Epithelial cell of esophagus (primary cell): ENCODE measurements at regions not wholly inside any gene's neighbourhood (a gene's known extent, or its start where the extent isn't known, plus 50 kb on each side); places are given as distances from the start of the nearest gene placed in this dataset.
A peak's percentile ranks its signal among the peaks of the same experiment; 100 is the strongest.

Experiments
- DNase-seq: peaks from one replicate; pipeline ENCODE4 v3.0.0; 2010; ENCODE audit warnings: low read depth
- H3K4me3 ChIP-seq: 2 replicates; pipeline ENCODE4 v1.5.1; 2011; ENCODE audit warnings: mild to moderate bottlenecking, low read length, control low read depth
- CTCF ChIP-seq: IDR thresholded peaks from 2 replicates; pipeline ENCODE4 v1.5.1; 2011; ENCODE audit warnings: low read depth, mild to moderate bottlenecking, low read length, control low read depth, inconsistent platforms; ENCODE audit not compliant: insufficient read depth; ENCODE audit errors: missing control alignments

GRCh38 chr21:35451276-35451675 lies 402.2 kb upstream of the RUNX1 start:
- no peak overlapping the region for H3K4me3 ChIP-seq
- no peak for DNase-seq
- no peak for TF ChIP-seq CTCF

- TF ChIP-seq CTCF: no peak
- no peak for DNase-seq
Observed at GRCh38 chr21:35450830-35451229, 401.7 kb upstream of the RUNX1 start.

GRCh38 chr21:35449846-35450245 lies 400.7 kb upstream of the RUNX1 start:
- no peak for DNase-seq
- no peak for TF ChIP-seq CTCF

More at GRCh38 chr21:35450830-35451229, 401.7 kb upstream of the RUNX1 start:
- H3K4me3 ChIP-seq: no peak overlapping the region

GRCh38 chr21:35448876-35449599 lies 399.9 kb upstream of the RUNX1 start:
- no peak for TF ChIP-seq CTCF
- H3K4me3 ChIP-seq: no peak overlapping the region
- DNase-seq: no peak

More at GRCh38 chr21:35449846-35450245, 400.7 kb upstream of the RUNX1 start:
- H3K4me3 ChIP-seq: no peak overlapping the region

GRCh38 chr21:35444391-35444790 lies 395.3 kb upstream of the RUNX1 start:
- no peak overlapping the region for H3K4me3 ChIP-seq
- no peak for DNase-seq
- TF ChIP-seq CTCF: no peak

GRCh38 chr21:35441868-35442582 lies 392.9 kb upstream of the RUNX1 start:
- TF ChIP-seq CTCF: peak; percentile 20
- no peak for DNase-seq
- no peak overlapping the region for H3K4me3 ChIP-seq
